Uterus (tissue), 3 donors: ENCODE measurements at regions not wholly inside any gene's neighbourhood (a gene's known extent, or its start where the extent isn't known, plus 50 kb on each side); places are given as distances from the start of the nearest gene placed in this dataset.

Experiments used
- DNase-seq, 2 donors: peaks; one replicate each; pipeline ENCODE4 v3.0.0-alpha.2; 2019 to 2020
- H3K27ac ChIP-seq, 2 donors: fragments of 200-600 bp; sonication (generic); 1 replicate in 1 of 2; 2 replicates in 1 of 2; pipeline ENCODE4 v1.5.1; 2016 to 2018
- H3K27me3 ChIP-seq, 2 donors: fragments of 200-600 bp; sonication (generic); one replicate each; pipeline ENCODE4 v1.5.1; 2018 to 2019; ENCODE audit warnings: control low read depth in 1 of 2
- H3K36me3 ChIP-seq, 2 donors: fragments of 200-600 bp; sonication (generic); one replicate each; pipeline ENCODE4 v1.5.1; 2019; ENCODE audit warnings: control low read depth in 1 of 2
- H3K4me1 ChIP-seq, 2 donors: fragments of 200-600 bp; sonication (generic); one replicate each; pipeline ENCODE4 v1.5.1; 2018 to 2019; ENCODE audit warnings: control low read depth in 1 of 2
- H3K4me3 ChIP-seq, 2 donors: fragments of 200-600 bp; sonication (generic); 1 replicate in 1 of 2; 2 replicates in 1 of 2; pipeline ENCODE4 v1.5.1; 2018 to 2019; ENCODE audit warnings: mild to moderate bottlenecking in 1 of 2
- H3K9me3 ChIP-seq, 2 donors: fragments of 200-600 bp; sonication (generic); one replicate each; pipeline ENCODE4 v1.5.1; 2019; ENCODE audit warnings: control low read depth in 1 of 2
- CTCF ChIP-seq, 4 experiments: fragments of 200-600 bp in 2 of 4; fragments of 450-650 bp in 2 of 4; sonication (generic) in 2 of 4; IDR thresholded peaks; one replicate each; pipeline ENCODE4 v1.5.1; 2016 to 2019; ENCODE audit warnings: antibody characterized with exemption in 4 of 4, mild to moderate bottlenecking in 2 of 4, moderate library complexity in 1 of 4
- POLR2A ChIP-seq, 2 donors: fragments of 450-650 bp; IDR thresholded peaks; one replicate each; pipeline ENCODE4 v1.6.1; 2016; ENCODE audit warnings: antibody characterized with exemption in 2 of 2, mild to moderate bottlenecking in 1 of 2, moderate library complexity in 1 of 2
- intact Hi-C: fragments of 100-400 bp; cut with DNase I; formaldehyde crosslinking; loops from one replicate; pipeline ENCODE4 v1.15.1; 2023; ENCODE audit warnings: low total_unique reads
- donor health status: DM: yes; HTN: yes; CAD: no.

GRCh38 chr1:56287721-56288120 is 291.6 kb downstream of the PLPP3 start:
- no peak for DNase-seq
- no peaks in the 10 kb centered on the region for H3K27me3 ChIP-seq
- H3K4me3 ChIP-seq: no peak overlapping the region
- H3K27ac ChIP-seq: no peak overlapping the region
- no peaks in the 10 kb centered on the region for H3K4me1 ChIP-seq
- intact Hi-C loops: no loop called here
- H3K36me3 ChIP-seq: no peaks in the 10 kb centered on the region
- no peak for TF ChIP-seq POLR2A (IDR thresholded peaks at IDR 0.05)
- no peak for TF ChIP-seq CTCF (IDR thresholded peaks at IDR 0.05)
- H3K9me3 ChIP-seq: no peaks in the 10 kb centered on the region

DNA sequence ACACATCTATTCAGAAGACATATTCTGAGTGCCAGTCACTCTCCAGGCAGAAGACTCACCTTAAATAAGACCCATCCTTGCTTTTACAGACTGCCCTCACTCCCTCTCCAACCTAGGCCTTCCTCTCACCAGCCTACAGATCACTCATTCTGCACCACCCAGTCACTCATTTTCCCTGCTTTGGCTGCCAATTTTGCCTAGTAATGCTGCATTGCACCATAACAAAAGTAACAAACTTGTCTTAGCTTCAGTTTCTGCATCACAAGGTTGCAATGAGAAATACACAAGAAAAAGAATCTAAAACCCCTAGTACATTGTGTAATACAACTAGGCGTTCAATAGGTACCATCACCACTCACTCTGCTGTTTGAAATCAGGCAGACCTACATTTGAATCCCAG is 292.4 kb downstream of the PLPP3 start:
- TF ChIP-seq CTCF (IDR thresholded peaks at IDR 0.05): no peak
- TF ChIP-seq POLR2A (IDR thresholded peaks at IDR 0.05): no peak
- H3K27me3 ChIP-seq: no peaks in the 10 kb centered on the region
- no peak overlapping the region for H3K4me3 ChIP-seq
- H3K4me1 ChIP-seq: no peaks in the 10 kb centered on the region
- intact Hi-C loops: no loop called here
- no peaks in the 10 kb centered on the region for H3K9me3 ChIP-seq
- H3K27ac ChIP-seq: no peak overlapping the region
- H3K36me3 ChIP-seq: no peaks in the 10 kb centered on the region
- no peak for DNase-seq

DNA sequence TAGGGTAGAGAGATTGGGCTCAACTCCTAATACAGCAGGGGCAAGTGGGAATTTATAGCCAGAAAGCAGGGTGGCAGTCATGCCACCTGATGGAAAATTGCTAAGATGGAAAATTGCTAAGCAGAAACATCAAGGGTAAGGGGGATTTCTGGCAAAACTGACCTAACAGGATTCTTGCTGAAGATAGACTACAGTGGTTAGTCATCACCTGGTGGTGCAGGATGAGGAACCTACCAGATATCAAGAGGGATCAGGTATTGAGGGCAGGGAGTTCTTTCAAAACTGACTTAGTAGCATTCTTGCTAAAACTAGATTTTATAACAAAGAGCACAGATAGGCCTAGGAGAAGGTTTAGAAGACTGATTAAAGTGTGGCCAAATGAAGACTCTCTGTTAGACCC is 292.9 kb downstream of the PLPP3 start:
- H3K4me3 ChIP-seq: no peak overlapping the region
- intact Hi-C loops: no loop called here
- no peaks in the 10 kb centered on the region for H3K9me3 ChIP-seq
- no peak for DNase-seq
- no peaks in the 10 kb centered on the region for H3K4me1 ChIP-seq
- TF ChIP-seq POLR2A (IDR thresholded peaks at IDR 0.05) (no peak), CTCF (IDR thresholded peaks at IDR 0.05) (no peak)
- H3K27ac ChIP-seq: no peak overlapping the region
- no peaks in the 10 kb centered on the region for H3K36me3 ChIP-seq
- H3K27me3 ChIP-seq: no peaks in the 10 kb centered on the region

GRCh38 chr1:56285554-56286402 is 293.6 kb downstream of the PLPP3 start:
- intact Hi-C loops: no loop called here
- no peaks in the 10 kb centered on the region for H3K36me3 ChIP-seq
- H3K4me3 ChIP-seq: no peak overlapping the region
- peak in 1 of 2 donors; percentile 20 for DNase-seq
- peak overlapping the region in 1 of 2 donors; percentile 21 for H3K27ac ChIP-seq
- no peak for TF ChIP-seq CTCF (IDR thresholded peaks at IDR 0.05)
- no peak for TF ChIP-seq POLR2A (IDR thresholded peaks at IDR 0.05)
- H3K27me3 ChIP-seq: no peaks in the 10 kb centered on the region
- H3K4me1 ChIP-seq: no peaks in the 10 kb centered on the region
- H3K9me3 ChIP-seq: no peaks in the 10 kb centered on the region

DNA sequence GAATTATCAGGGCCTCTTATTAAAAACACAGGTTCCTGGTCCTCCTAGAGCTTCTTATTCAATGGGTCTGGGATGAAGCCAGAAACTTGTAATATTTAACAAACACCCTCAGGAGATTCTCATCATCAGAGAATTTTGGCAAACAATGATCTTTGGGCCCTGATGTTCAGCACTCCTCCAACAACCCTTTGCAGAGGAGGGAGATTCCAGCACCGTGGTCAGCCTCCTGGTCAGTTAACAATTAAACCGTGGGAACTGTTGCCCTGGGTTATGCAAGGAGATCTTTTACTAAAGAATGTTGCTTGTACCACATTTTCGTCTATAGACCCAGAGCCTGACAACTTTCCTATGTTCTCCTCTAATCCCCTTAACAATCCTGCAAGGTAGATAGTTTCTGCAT is 294.4 kb downstream of the PLPP3 start:
- TF ChIP-seq CTCF (IDR thresholded peaks at IDR 0.05) (no peak), POLR2A (IDR thresholded peaks at IDR 0.05) (no peak)
- DNase-seq: peak; percentile 37 to 48
- Histone ChIP-seq H3K4me1 (no peaks in the 10 kb centered on the region), H3K9me3 (no peaks in the 10 kb centered on the region), H3K27me3 (no peaks in the 10 kb centered on the region), H3K36me3 (no peaks in the 10 kb centered on the region), H3K27ac (peak overlapping the region in 1 of 2 donors; percentile 4), H3K4me3 (no peak overlapping the region)
- intact Hi-C loops: no loop called here
